GM12878 (cell line): ENCODE measurements at regions not wholly inside any gene's neighbourhood (a gene's known extent, or its start where the extent isn't known, plus 50 kb on each side); places are given as distances from the start of the nearest gene placed in this dataset.

Experiments used
- ATAC-seq: fragments of 200-7000 bp; cut with Tn5 transposase; 3 replicates; pipeline ENCODE4 v1.9.1; 2020; ENCODE audit warnings: mild to moderate bottlenecking, moderate library complexity
- BruUV-seq: library from RNA; stranded (reverse); fragments of 400-500 nt; replicated peaks from 2 replicates; lab custom pipeline; 2021; lab: Mats Ljungman, UMichigan
- CTCF ChIA-PET: fragments of 300-600 bp; sonication (Branson Sonifier 250); formaldehyde crosslinking; extraction: SDS; loops from one replicate; lab custom pipeline; 2021; ENCODE audit warnings: inconsistent platforms; lab: Yijun Ruan, JAX
- POLR2A ChIA-PET: fragments of 350-600 bp; formaldehyde crosslinking; extraction: SDS; loops from one replicate; lab custom pipeline; 2021; ENCODE audit warnings: inconsistent platforms; lab: Charles Lee
- RAD21 ChIA-PET: fragments of 300-600 bp; sonication (Branson Sonifier 250); formaldehyde crosslinking; loops from one replicate; lab custom pipeline; 2023; ENCODE audit warnings: antibody characterized with exemption; ENCODE audit not compliant: unreplicated experiment; lab: Charles Lee
- SMC1A ChIA-PET: fragments of 300-600 bp; sonication (Branson Sonifier 250); formaldehyde crosslinking; loops from one replicate; lab custom pipeline; 2023; ENCODE audit not compliant: unreplicated experiment, uncharacterized antibody; lab: Charles Lee
- DNase-seq: peaks from one replicate; pipeline ENCODE4 v3.0.0-alpha.2; 2011; ENCODE audit warnings: low read depth, low spot score
- FAIRE-seq: peaks from 3 replicates; lab custom pipeline; 2011; peaks lifted over from hg19 to GRCh38; lab: Jason Lieb, UNC
- H2AFZ ChIP-seq: 2 replicates; pipeline ENCODE4 v1.6.0; 2011; ENCODE audit warnings: low read depth, low read length, control low read depth; ENCODE audit not compliant: control insufficient read depth
- H3K27ac ChIP-seq: 2 replicates; pipeline ENCODE4 v1.5.1; 2011; ENCODE audit warnings: control low read depth; ENCODE audit not compliant: control insufficient read depth, insufficient read depth
- H3K27me3 ChIP-seq, 2 experiments: replicated peaks in 1 of 2; 2 replicates each; pipeline versions ENCODE4 v1.6.0 to v1.6.1; 2011; ENCODE audit warnings: low read length in 1 of 2; ENCODE audit not compliant: control insufficient read depth in 2 of 2, insufficient read depth in 2 of 2
- H3K36me3 ChIP-seq, 2 experiments: 2 replicates each; pipeline ENCODE4 v1.5.1; 2011; ENCODE audit warnings: low read length in 1 of 2; ENCODE audit not compliant: control insufficient read depth in 2 of 2, insufficient read depth in 2 of 2
- H3K4me1 ChIP-seq: 2 replicates; pipeline ENCODE4 v1.6.1; 2011; ENCODE audit warnings: mild to moderate bottlenecking, low read length, moderate library complexity, mixed read lengths; ENCODE audit not compliant: control insufficient read depth, insufficient read depth
- H3K4me2 ChIP-seq: 2 replicates; pipeline ENCODE4 v1.6.0; 2011; ENCODE audit warnings: control low read depth; ENCODE audit not compliant: control insufficient read depth, insufficient read depth
- H3K4me3 ChIP-seq: fragments of 200-600 bp; sonication (generic); 2 replicates; pipeline ENCODE4 v1.5.1; 2016
- H3K79me2 ChIP-seq: 2 replicates; pipeline ENCODE4 v1.6.0; 2011; ENCODE audit warnings: low read length; ENCODE audit not compliant: control insufficient read depth, insufficient read depth
- H3K9ac ChIP-seq: 2 replicates; pipeline ENCODE4 v1.8.0; 2011; ENCODE audit warnings: low read length, control low read depth, mixed read lengths; ENCODE audit not compliant: control insufficient read depth, insufficient read depth
- H3K9me3 ChIP-seq: replicated peaks from 3 replicates; pipeline ENCODE4 v1.5.1; 2011; ENCODE audit warnings: mild to moderate bottlenecking, low read length; ENCODE audit not compliant: control insufficient read depth, insufficient read depth
- H4K20me1 ChIP-seq: 2 replicates; pipeline ENCODE4 v1.6.0; 2011; ENCODE audit not compliant: control insufficient read depth, insufficient read depth
- ASH2L ChIP-seq: fragments of 300-600, 200-600 bp; sonication (generic); IDR thresholded peaks from 2 replicates; pipeline ENCODE4 v1.6.1; 2017; ENCODE audit warnings: low read depth, mild to moderate bottlenecking, borderline replicate concordance
- CREB1 ChIP-seq: IDR thresholded peaks from 2 replicates; pipeline ENCODE4 v1.6.1; 2012; ENCODE audit warnings: low read depth, mild to moderate bottlenecking, inconsistent platforms
- E4F1 ChIP-seq: fragments of 450-650 bp; IDR thresholded peaks from 2 replicates; pipeline ENCODE4 v1.6.1; 2018; ENCODE audit warnings: borderline replicate concordance, mild to moderate bottlenecking; ENCODE audit not compliant: partially characterized antibody
- JUNB ChIP-seq: IDR thresholded peaks from 2 replicates; pipeline ENCODE4 v1.6.1; 2016; ENCODE audit warnings: antibody characterized with exemption, mild to moderate bottlenecking
- NBN ChIP-seq: fragments of 450-650 bp; IDR thresholded peaks from 2 replicates; pipeline ENCODE4 v1.6.1; 2016
- PAX8 ChIP-seq: fragments of 450-650 bp; IDR thresholded peaks from 2 replicates; pipeline ENCODE4 v1.6.1; 2017; ENCODE audit warnings: mild to moderate bottlenecking, moderate library complexity
- RB1 ChIP-seq: fragments of 450-650 bp; formaldehyde crosslinking; IDR thresholded peaks from 2 replicates; pipeline ENCODE4 v1.6.1; 2017; ENCODE audit warnings: mild to moderate bottlenecking, borderline replicate concordance
- RFX5 ChIP-seq: IDR thresholded peaks from 2 replicates; pipeline ENCODE4 v1.6.1; 2011; ENCODE audit warnings: low read depth, low read length, improper control_type of control experiment
- SPI1 ChIP-seq: IDR thresholded peaks from 2 replicates; pipeline ENCODE4 v1.6.1; 2011; ENCODE audit warnings: low read depth, mild to moderate bottlenecking, low read length, moderate library complexity, borderline replicate concordance; ENCODE audit not compliant: insufficient read depth
- WGBS: methylation state at CpG from one replicate; pipeline ENCODE4 v1.1.6; 2016; ENCODE audit warnings: low lambda C conversion rate; ENCODE audit not compliant: insufficient replicate concordance, insufficient coverage; ENCODE audit errors: missing lambda C conversion rate; 5-methylcytosine and 5-hydroxymethylcytosine counted together
- in situ Hi-C: fragments of 300-500 bp; cut with MboI; formaldehyde crosslinking; loops from 9 replicates; pipeline ENCODE4 v1.14.3; 2018; ENCODE audit warnings: mixed read lengths
- intact Hi-C: fragments of 100-400 bp; cut with micrococcal nuclease; formaldehyde crosslinking; loops from one replicate; pipeline ENCODE4 v1.14.2; 2022; ENCODE audit not compliant: unreplicated experiment

- FAIRE-seq = no peak
Observed at GRCh38 chr21:27671207-27671606, 704.3 kb upstream of the ADAMTS5 start.

DNA sequence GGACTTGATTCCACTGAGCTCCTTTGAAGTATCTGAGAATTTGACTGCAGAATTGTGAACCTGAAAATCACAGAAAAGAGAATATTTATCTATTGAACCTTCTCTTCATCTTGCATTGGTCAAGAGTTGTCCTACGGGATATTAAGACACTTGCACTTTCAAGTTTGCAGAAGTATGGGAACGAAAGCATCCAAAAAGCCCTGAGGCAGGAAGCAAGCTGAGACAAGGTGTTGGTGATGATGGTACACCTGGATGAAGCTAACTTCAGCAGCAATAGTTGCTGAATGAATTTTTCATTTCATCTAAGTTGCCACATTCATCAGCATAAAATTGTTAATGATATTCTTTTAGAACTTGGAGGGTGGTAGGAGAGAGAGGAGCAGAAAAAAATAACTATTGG lies 686.6 kb upstream of the ADAMTS5 start:
- Histone ChIP-seq H3K27me3 (no peaks in the 10 kb centered on the region), H4K20me1 (no peaks in the 10 kb centered on the region), H3K9ac (no peak overlapping the region), H3K4me3 (no peak overlapping the region), H3K27ac (no peak overlapping the region), H3K4me1 (no peaks in the 10 kb centered on the region), H3K36me3 (no peaks in the 10 kb centered on the region), H3K4me2 (no peak overlapping the region), H2AFZ (no peak overlapping the region), H3K79me2 (no peaks in the 10 kb centered on the region), H3K9me3 (no peaks in the 10 kb centered on the region)
- in situ Hi-C loops (no loop called here), intact Hi-C loops (no loop called here)
- BruUV-seq = no TSS peak
- 18% methylated on average over 2 of the region's 2 CpGs for WGBS
- no peak for DNase-seq
- ATAC-seq = no peak
- SMC1A ChIA-PET = no interaction called here
- CTCF ChIA-PET = no interaction called here
- RAD21 ChIA-PET = no interaction called here
- FAIRE-seq = no peak
- POLR2A ChIA-PET = no interaction called here
- no peak for TF ChIP-seq PAX8
- TF ChIP-seq E4F1 = no peak
- no peak for TF ChIP-seq RB1
- TF ChIP-seq RFX5 = no peak
- TF ChIP-seq NBN = no peak
- no peak for TF ChIP-seq ASH2L
- no peak for TF ChIP-seq CREB1
- no peak for TF ChIP-seq SPI1

More at GRCh38 chr21:27671207-27671606, 704.3 kb upstream of the ADAMTS5 start:
- Histone ChIP-seq H3K4me1 (no peaks in the 10 kb centered on the region), H3K27ac (no peak overlapping the region), H3K9ac (no peak overlapping the region), H3K9me3 (no peaks in the 10 kb centered on the region), H3K27me3 (no peaks in the 10 kb centered on the region), H3K36me3 (no peaks in the 10 kb centered on the region), H2AFZ (no peak overlapping the region), H3K79me2 (no peaks in the 10 kb centered on the region), H4K20me1 (no peaks in the 10 kb centered on the region), H3K4me3 (no peak overlapping the region), H3K4me2 (no peak overlapping the region)
- in situ Hi-C loops = no loop called here
- ChIA-PET POLR2A (interaction anchor here (0.5 kb wide), 1 partner anchor 684 kb away, joined by 4 read pairs; no protein-coding TSS in a partner anchor), CTCF (no interaction called here), SMC1A (no interaction called here), RAD21 (no interaction called here)
- WGBS = 0% methylated on average over 1 of the region's 1 CpG
- ATAC-seq (no peak), DNase-seq (no peak)
- intact Hi-C loops = no loop called here
- TF ChIP-seq E4F1 (no peak), JUNB (no peak)
- no TSS peak for BruUV-seq
